MM.1S (cell line): ENCODE measurements at regions not wholly inside any gene's neighbourhood (a gene's known extent, or its start where the extent isn't known, plus 50 kb on each side); places are given as distances from the start of the nearest gene placed in this dataset.

ENCODE experiments used
- CTCF ChIP-seq: fragments of 300-600 bp; sonication (generic); IDR thresholded peaks from 2 replicates; pipeline ENCODE4 v1.5.1; 2016; ENCODE audit warnings: antibody characterized with exemption, low read length, mixed read lengths
- EZH2 ChIP-seq: fragments of 300-600 bp; sonication (generic); optimal IDR thresholded peaks from 2 replicates; pipeline ENCODE3; 2017; ENCODE audit warnings: low read depth, mild to moderate bottlenecking, antibody characterized with exemption, low read length, mixed read lengths
- EZH2phosphoT487 ChIP-seq: fragments of 300-600 bp; sonication (generic); IDR thresholded peaks from 2 replicates; pipeline ENCODE4 v1.6.1; 2018; ENCODE audit warnings: antibody characterized with exemption, low read length

DNA sequence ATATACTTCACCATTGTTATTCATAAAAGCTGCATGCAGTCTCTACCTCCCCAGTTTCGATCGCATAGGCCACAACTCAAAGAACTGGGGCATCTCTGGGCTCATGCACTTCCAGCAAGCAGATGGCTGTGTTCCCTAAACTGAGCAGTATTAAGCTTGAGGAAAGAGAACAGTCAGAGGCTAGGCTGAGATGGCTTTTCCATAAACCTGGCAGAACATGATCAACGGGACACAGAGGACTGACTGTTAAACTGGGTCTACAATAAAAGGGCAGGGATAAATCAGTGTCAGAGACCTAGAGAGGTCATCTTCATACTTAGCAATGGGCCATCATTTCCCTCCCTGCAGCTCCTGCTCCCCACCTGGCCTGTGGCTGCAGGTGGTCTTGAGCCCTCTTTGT lies 171.0 kb upstream of the NECTIN1 start:
- TF ChIP-seq CTCF (no peak), EZH2phosphoT487 (no peak), EZH2 (no peak)
